ENCODE measurements at regions not wholly inside any gene's neighbourhood (a gene's known extent, or its start where the extent isn't known, plus 50 kb on each side); places are given as distances from the start of the nearest gene placed in this dataset.
"Not testable (repeated sequence)": the region's sequence is repeated elsewhere in the genome, so short reads cannot be mapped to it uniquely, and the experiment has no call there.

DNA sequence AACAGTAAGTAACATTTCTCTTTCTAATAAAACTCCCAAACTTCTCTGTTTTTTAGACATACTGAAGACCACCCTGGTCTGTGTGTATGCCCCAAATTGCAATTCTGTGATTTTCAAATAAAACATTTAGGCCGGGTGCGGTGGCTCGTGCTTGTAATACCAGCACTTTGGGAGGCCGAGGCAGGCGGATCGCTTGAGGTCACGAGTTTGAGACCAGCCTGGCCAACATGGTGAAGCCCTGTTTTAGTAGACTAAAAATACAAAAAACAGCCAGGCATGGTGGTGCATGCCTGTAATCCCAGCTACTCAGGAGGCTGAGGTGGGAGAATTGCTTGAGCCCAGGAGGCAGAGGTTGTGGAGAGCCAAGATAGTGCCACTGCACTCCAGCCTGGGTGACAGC is 368.5 kb downstream of the PTPRU start:
- TF ChIP-seq, protein P1, sequence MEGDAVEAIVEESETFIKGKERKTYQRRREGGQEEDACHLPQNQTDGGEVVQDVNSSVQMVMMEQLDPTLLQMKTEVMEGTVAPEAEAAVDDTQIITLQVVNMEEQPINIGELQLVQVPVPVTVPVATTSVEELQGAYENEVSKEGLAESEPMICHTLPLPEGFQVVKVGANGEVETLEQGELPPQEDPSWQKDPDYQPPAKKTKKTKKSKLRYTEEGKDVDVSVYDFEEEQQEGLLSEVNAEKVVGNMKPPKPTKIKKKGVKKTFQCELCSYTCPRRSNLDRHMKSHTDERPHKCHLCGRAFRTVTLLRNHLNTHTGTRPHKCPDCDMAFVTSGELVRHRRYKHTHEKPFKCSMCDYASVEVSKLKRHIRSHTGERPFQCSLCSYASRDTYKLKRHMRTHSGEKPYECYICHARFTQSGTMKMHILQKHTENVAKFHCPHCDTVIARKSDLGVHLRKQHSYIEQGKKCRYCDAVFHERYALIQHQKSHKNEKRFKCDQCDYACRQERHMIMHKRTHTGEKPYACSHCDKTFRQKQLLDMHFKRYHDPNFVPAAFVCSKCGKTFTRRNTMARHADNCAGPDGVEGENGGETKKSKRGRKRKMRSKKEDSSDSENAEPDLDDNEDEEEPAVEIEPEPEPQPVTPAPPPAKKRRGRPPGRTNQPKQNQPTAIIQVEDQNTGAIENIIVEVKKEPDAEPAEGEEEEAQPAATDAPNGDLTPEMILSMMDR (IDR thresholded peaks at IDR 0.05; ENCODE audit: low read depth, low read length, poor library complexity, severe bottlenecking) = not testable (repeated sequence)
- TF ChIP-seq EZH2phosphoT487 (IDR thresholded peaks at IDR 0.05; ENCODE audit: borderline replicate concordance, low read length) = not testable (repeated sequence)
